HL-60 (cell line): ENCODE measurements at regions not wholly inside any gene's neighbourhood (a gene's known extent, or its start where the extent isn't known, plus 50 kb on each side); places are given as distances from the start of the nearest gene placed in this dataset.

Experiments used
- POLR2AphosphoS5 ChIP-seq: IDR thresholded peaks from 2 replicates; pipeline ENCODE4 v1.6.1; 2012; ENCODE audit warnings: low read depth
- TF ChIP-seq, protein P1 (sequence below): IDR thresholded peaks from one replicate; pipeline ENCODE4 v1.5.1; 2011; ENCODE audit warnings: low read length, control low read depth, inconsistent platforms; ENCODE audit not compliant: insufficient read depth
- TF ChIP-seq, protein P2 (sequence below): IDR thresholded peaks from 2 replicates; pipeline ENCODE4 v1.6.1; 2012; ENCODE audit warnings: low read depth; ENCODE audit not compliant: insufficient replicate concordance

- TF ChIP-seq, protein P1, sequence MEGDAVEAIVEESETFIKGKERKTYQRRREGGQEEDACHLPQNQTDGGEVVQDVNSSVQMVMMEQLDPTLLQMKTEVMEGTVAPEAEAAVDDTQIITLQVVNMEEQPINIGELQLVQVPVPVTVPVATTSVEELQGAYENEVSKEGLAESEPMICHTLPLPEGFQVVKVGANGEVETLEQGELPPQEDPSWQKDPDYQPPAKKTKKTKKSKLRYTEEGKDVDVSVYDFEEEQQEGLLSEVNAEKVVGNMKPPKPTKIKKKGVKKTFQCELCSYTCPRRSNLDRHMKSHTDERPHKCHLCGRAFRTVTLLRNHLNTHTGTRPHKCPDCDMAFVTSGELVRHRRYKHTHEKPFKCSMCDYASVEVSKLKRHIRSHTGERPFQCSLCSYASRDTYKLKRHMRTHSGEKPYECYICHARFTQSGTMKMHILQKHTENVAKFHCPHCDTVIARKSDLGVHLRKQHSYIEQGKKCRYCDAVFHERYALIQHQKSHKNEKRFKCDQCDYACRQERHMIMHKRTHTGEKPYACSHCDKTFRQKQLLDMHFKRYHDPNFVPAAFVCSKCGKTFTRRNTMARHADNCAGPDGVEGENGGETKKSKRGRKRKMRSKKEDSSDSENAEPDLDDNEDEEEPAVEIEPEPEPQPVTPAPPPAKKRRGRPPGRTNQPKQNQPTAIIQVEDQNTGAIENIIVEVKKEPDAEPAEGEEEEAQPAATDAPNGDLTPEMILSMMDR: no peak
- TF ChIP-seq POLR2AphosphoS5: no peak
- TF ChIP-seq, protein P2, sequence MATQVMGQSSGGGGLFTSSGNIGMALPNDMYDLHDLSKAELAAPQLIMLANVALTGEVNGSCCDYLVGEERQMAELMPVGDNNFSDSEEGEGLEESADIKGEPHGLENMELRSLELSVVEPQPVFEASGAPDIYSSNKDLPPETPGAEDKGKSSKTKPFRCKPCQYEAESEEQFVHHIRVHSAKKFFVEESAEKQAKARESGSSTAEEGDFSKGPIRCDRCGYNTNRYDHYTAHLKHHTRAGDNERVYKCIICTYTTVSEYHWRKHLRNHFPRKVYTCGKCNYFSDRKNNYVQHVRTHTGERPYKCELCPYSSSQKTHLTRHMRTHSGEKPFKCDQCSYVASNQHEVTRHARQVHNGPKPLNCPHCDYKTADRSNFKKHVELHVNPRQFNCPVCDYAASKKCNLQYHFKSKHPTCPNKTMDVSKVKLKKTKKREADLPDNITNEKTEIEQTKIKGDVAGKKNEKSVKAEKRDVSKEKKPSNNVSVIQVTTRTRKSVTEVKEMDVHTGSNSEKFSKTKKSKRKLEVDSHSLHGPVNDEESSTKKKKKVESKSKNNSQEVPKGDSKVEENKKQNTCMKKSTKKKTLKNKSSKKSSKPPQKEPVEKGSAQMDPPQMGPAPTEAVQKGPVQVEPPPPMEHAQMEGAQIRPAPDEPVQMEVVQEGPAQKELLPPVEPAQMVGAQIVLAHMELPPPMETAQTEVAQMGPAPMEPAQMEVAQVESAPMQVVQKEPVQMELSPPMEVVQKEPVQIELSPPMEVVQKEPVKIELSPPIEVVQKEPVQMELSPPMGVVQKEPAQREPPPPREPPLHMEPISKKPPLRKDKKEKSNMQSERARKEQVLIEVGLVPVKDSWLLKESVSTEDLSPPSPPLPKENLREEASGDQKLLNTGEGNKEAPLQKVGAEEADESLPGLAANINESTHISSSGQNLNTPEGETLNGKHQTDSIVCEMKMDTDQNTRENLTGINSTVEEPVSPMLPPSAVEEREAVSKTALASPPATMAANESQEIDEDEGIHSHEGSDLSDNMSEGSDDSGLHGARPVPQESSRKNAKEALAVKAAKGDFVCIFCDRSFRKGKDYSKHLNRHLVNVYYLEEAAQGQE: no peak
Measured at GRCh38 chr2:156944871-156945270, 312.6 kb upstream of the GALNT5 start.
